ENCODE measurements at regions not wholly inside any gene's neighbourhood (a gene's known extent, or its start where the extent isn't known, plus 50 kb on each side); places are given as distances from the start of the nearest gene placed in this dataset.

DNA sequence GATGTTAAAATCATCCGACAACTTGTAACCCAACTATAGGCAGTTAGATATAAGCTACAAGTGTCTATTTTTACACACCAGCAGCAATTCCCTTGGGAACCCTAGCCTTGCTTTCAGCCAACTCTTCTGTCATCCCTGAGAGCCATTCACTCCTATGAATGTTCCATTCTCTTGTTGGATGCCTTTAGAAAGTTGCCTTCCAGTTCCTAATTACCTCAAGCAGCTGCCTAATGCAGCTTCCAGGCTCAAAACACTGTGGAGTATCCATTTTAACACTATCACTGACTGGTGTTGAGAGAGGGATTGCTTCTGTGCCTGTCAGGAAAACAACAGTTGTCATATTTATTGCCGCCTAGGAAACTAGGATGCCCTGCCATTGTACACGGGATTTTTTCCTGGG is 402.0 kb upstream of the ACVR2A start:
- H3K4me3 ChIP-seq = no peak overlapping the region
- H3K27ac Mint-ChIP-seq = no peak overlapping the region
- H3K36me3 Mint-ChIP-seq (ENCODE audit: low read depth) = peaks cover 11% of the 10 kb centered on the region
- H4K20me1 ChIP-seq (replicated peaks; ENCODE audit: insufficient read depth) = no peaks in the 10 kb centered on the region
- H3K27me3 ChIP-seq (ENCODE audit: insufficient read depth) = no peaks in the 10 kb centered on the region
- no peaks in the 10 kb centered on the region for H3K36me3 ChIP-seq (ENCODE audit: insufficient read depth)
- TF ChIP-seq, protein P1, sequence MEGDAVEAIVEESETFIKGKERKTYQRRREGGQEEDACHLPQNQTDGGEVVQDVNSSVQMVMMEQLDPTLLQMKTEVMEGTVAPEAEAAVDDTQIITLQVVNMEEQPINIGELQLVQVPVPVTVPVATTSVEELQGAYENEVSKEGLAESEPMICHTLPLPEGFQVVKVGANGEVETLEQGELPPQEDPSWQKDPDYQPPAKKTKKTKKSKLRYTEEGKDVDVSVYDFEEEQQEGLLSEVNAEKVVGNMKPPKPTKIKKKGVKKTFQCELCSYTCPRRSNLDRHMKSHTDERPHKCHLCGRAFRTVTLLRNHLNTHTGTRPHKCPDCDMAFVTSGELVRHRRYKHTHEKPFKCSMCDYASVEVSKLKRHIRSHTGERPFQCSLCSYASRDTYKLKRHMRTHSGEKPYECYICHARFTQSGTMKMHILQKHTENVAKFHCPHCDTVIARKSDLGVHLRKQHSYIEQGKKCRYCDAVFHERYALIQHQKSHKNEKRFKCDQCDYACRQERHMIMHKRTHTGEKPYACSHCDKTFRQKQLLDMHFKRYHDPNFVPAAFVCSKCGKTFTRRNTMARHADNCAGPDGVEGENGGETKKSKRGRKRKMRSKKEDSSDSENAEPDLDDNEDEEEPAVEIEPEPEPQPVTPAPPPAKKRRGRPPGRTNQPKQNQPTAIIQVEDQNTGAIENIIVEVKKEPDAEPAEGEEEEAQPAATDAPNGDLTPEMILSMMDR (conservative IDR thresholded peaks at IDR 0.05; ENCODE audit: low read depth in 2 of 2) = no peak
- TF ChIP-seq ZNF331 (CRISPR knock-in tag; IDR thresholded peaks at IDR 0.05; ENCODE audit: low read depth) = no peak
- TF ChIP-seq, protein P2, sequence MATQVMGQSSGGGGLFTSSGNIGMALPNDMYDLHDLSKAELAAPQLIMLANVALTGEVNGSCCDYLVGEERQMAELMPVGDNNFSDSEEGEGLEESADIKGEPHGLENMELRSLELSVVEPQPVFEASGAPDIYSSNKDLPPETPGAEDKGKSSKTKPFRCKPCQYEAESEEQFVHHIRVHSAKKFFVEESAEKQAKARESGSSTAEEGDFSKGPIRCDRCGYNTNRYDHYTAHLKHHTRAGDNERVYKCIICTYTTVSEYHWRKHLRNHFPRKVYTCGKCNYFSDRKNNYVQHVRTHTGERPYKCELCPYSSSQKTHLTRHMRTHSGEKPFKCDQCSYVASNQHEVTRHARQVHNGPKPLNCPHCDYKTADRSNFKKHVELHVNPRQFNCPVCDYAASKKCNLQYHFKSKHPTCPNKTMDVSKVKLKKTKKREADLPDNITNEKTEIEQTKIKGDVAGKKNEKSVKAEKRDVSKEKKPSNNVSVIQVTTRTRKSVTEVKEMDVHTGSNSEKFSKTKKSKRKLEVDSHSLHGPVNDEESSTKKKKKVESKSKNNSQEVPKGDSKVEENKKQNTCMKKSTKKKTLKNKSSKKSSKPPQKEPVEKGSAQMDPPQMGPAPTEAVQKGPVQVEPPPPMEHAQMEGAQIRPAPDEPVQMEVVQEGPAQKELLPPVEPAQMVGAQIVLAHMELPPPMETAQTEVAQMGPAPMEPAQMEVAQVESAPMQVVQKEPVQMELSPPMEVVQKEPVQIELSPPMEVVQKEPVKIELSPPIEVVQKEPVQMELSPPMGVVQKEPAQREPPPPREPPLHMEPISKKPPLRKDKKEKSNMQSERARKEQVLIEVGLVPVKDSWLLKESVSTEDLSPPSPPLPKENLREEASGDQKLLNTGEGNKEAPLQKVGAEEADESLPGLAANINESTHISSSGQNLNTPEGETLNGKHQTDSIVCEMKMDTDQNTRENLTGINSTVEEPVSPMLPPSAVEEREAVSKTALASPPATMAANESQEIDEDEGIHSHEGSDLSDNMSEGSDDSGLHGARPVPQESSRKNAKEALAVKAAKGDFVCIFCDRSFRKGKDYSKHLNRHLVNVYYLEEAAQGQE (IDR thresholded peaks at IDR 0.05; ENCODE audit: unreplicated experiment) = no peak
- TF ChIP-seq POLR2AphosphoS5 (IDR thresholded peaks at IDR 0.05; ENCODE audit: low read depth) = no peak
- TF ChIP-seq STAT1 (IDR thresholded peaks at IDR 0.05; ENCODE audit: unreplicated experiment) = no peak
- no peak for TF ChIP-seq CREB1 (CRISPR knock-in tag; IDR thresholded peaks at IDR 0.05; ENCODE audit: low read depth)
- no peak for TF ChIP-seq ZNF114 (CRISPR knock-in tag; IDR thresholded peaks at IDR 0.05)
- TF ChIP-seq, protein P3, sequence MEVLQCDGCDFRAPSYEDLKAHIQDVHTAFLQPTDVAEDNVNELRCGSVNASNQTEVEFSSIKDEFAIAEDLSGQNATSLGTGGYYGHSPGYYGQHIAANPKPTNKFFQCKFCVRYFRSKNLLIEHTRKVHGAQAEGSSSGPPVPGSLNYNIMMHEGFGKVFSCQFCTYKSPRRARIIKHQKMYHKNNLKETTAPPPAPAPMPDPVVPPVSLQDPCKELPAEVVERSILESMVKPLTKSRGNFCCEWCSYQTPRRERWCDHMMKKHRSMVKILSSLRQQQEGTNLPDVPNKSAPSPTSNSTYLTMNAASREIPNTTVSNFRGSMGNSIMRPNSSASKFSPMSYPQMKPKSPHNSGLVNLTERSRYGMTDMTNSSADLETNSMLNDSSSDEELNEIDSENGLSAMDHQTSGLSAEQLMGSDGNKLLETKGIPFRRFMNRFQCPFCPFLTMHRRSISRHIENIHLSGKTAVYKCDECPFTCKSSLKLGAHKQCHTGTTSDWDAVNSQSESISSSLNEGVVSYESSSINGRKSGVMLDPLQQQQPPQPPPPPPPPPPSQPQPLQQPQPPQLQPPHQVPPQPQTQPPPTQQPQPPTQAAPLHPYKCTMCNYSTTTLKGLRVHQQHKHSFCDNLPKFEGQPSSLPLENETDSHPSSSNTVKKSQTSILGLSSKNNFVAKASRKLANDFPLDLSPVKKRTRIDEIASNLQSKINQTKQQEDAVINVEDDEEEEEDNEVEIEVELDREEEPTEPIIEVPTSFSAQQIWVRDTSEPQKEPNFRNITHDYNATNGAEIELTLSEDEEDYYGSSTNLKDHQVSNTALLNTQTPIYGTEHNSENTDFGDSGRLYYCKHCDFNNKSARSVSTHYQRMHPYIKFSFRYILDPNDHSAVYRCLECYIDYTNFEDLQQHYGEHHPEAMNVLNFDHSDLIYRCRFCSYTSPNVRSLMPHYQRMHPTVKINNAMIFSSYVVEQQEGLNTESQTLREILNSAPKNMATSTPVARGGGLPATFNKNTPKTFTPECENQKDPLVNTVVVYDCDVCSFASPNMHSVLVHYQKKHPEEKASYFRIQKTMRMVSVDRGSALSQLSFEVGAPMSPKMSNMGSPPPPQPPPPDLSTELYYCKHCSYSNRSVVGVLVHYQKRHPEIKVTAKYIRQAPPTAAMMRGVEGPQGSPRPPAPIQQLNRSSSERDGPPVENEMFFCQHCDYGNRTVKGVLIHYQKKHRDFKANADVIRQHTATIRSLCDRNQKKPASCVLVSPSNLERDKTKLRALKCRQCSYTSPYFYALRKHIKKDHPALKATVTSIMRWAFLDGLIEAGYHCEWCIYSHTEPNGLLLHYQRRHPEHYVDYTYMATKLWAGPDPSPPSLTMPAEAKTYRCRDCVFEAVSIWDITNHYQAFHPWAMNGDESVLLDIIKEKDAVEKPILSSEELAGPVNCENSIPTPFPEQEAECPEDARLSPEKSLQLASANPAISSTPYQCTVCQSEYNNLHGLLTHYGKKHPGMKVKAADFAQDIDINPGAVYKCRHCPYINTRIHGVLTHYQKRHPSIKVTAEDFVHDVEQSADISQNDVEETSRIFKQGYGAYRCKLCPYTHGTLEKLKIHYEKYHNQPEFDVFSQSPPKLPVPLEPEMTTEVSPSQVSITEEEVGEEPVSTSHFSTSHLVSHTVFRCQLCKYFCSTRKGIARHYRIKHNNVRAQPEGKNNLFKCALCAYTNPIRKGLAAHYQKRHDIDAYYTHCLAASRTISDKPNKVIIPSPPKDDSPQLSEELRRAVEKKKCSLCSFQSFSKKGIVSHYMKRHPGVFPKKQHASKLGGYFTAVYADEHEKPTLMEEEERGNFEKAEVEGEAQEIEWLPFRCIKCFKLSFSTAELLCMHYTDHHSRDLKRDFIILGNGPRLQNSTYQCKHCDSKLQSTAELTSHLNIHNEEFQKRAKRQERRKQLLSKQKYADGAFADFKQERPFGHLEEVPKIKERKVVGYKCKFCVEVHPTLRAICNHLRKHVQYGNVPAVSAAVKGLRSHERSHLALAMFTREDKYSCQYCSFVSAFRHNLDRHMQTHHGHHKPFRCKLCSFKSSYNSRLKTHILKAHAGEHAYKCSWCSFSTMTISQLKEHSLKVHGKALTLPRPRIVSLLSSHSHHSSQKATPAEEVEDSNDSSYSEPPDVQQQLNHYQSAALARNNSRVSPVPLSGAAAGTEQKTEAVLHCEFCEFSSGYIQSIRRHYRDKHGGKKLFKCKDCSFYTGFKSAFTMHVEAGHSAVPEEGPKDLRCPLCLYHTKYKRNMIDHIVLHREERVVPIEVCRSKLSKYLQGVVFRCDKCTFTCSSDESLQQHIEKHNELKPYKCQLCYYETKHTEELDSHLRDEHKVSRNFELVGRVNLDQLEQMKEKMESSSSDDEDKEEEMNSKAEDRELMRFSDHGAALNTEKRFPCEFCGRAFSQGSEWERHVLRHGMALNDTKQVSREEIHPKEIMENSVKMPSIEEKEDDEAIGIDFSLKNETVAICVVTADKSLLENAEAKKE (CRISPR knock-in tag; IDR thresholded peaks at IDR 0.05) = no peak
- TF ChIP-seq JUNB (IDR thresholded peaks at IDR 0.05; ENCODE audit: unreplicated experiment) = no peak
- no peak for TF ChIP-seq EZH2phosphoT487 (IDR thresholded peaks at IDR 0.05; ENCODE audit: unreplicated experiment)
- TF ChIP-seq, protein P4, sequence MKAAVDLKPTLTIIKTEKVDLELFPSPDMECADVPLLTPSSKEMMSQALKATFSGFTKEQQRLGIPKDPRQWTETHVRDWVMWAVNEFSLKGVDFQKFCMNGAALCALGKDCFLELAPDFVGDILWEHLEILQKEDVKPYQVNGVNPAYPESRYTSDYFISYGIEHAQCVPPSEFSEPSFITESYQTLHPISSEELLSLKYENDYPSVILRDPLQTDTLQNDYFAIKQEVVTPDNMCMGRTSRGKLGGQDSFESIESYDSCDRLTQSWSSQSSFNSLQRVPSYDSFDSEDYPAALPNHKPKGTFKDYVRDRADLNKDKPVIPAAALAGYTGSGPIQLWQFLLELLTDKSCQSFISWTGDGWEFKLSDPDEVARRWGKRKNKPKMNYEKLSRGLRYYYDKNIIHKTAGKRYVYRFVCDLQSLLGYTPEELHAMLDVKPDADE (IDR thresholded peaks at IDR 0.05) = no peak
- no peak for TF ChIP-seq NANOG (IDR thresholded peaks at IDR 0.05; ENCODE audit: borderline replicate concordance)
- no peak for TF ChIP-seq EZH2 (IDR thresholded peaks at IDR 0.05; ENCODE audit: low read depth, unreplicated experiment)
- H3K4me2 ChIP-seq = no peak overlapping the region
- H3K79me2 ChIP-seq (replicated peaks; ENCODE audit: insufficient read depth) = no peaks in the 10 kb centered on the region
- no peaks in the 10 kb centered on the region for H3K27me3 Mint-ChIP-seq (ENCODE audit: insufficient read depth, low read depth, poor library complexity)
- peaks cover 11% of the 10 kb centered on the region; the same call in 1 of the 2 replicates for H3K9me2 ChIP-seq (ENCODE audit: insufficient read depth)
- no peak overlapping the region for H2AFZ ChIP-seq
- H3K9me3 Mint-ChIP-seq = peaks cover 11% of the 10 kb centered on the region
- H3K4me1 ChIP-seq (ENCODE audit: insufficient read depth) = no peaks in the 10 kb centered on the region
- H3K27ac ChIP-seq (ENCODE audit: low read depth) = no peak overlapping the region
- H3K4me3 Mint-ChIP-seq = no peak overlapping the region
- no peak for DNase-seq (ENCODE audit: low spot score)
- no peak for ATAC-seq
- H3K4me1 Mint-ChIP-seq = no peaks in the 10 kb centered on the region
- H3F3A ChIP-seq (replicated peaks; ENCODE audit: low read depth) = no peaks in the 10 kb centered on the region

Data from GM23338 (cell line).